Ramos (cell line): ENCODE measurements at regions not wholly inside any gene's neighbourhood (a gene's known extent, or its start where the extent isn't known, plus 50 kb on each side); places are given as distances from the start of the nearest gene placed in this dataset.

Experiments used
- in situ Hi-C: fragments of 300-500 bp; cut with MboI; formaldehyde crosslinking; loops from one replicate; pipeline ENCODE4 v1.14.3; 2022; ENCODE audit warnings: low sequenced_read_pairs; ENCODE audit not compliant: unreplicated experiment

DNA sequence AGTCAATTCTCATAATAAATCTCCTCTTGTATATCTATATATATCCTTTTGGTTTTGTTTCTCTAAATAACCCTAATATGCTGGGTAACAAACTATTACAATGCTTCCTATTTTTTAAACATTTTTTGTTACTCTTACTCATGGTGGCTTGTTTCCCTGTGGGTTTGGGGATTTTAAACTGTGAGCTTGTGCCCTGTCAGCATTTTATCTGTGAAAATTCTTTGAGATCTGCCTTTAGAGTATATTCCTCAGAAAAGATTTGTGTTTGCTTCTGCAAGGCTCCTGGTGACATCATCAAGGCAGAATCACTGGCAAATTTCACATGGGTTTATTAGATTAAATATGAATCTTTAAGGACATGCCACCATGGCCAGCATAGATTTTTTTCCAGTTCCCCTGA lies 273.6 kb downstream of the LRFN2 start:
- in situ Hi-C loops = loop anchor here (10.0 kb wide), 1 partner anchor 959 kb away; no protein-coding TSS in a partner anchor

DNA sequence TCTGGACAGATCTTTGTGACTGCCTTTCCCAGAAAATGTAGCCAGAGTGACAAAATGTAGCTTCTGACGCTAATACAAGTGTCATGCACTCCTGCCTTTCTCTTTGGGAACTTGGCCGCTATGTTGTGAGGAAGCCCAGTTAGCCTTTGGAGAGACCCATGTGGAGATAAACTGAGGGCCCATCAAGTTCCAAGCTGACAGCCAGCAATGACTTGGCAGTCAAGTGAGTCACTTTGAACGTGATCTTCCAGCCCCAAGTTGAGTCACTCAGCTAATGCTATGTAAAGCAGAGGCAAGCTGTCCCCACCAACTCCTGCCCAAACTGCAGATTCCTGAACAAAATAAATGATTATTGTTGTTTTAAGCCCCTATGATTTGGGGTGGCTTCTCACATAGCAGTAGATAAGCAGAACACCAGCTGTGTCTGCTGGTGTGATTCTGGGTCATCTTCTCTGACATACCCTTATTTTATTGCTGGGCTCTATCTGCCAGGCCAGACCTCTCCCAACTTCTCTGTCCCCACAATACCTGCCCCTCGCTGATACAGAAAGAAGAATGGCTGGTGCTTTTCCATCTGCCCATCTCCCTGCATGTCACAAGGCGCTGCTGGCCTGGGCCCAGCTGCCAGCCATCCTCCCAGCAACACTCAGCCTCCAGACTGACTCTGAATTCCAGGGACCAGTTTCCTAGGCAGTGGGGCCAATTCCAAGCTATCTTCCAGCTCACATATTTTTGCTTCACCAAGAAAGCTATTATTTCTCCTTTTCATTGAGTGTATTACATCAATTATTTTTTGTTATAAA lies 274.8 kb downstream of the LRFN2 start:
- in situ Hi-C loops = loop anchor here (10.0 kb wide), 1 partner anchor 958 kb away; no protein-coding TSS in a partner anchor

DNA sequence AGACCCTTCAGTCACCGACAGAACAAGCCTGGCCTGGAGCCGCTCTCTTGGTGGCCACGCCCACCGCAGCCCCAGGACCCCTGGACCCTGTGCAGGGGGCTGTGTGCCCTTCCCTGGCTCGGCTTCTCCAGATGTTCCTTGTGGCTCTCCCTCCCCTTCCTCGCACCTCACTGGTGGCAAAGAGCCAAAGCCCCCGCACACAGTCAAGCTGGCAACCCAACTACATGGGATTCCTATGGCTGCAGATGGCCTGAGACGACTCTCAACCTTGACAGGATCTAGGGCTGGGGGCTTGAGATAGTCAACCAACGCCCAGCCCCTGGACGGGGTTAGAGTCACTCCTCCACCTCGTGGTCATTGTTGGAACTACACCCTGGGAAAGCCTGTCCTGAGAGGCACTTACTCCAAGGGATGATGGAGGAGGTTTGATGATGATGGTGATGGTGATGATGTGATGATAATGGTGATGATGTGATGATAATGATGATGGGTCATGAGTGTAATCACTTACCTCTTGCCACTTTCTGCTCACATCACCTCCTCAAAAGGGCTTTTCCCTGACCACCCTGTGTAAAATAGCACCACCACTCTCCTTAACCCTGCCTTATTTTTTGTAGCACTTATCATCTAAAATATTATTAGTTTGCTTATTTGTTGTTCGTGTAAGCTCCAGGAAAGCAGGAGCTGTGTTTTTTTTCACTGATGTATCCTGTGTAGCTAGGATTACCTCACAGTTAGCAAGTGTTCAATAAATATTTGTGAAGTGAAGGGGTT lies 278.4 kb downstream of the LRFN2 start:
- in situ Hi-C loops = no loop called here

DNA sequence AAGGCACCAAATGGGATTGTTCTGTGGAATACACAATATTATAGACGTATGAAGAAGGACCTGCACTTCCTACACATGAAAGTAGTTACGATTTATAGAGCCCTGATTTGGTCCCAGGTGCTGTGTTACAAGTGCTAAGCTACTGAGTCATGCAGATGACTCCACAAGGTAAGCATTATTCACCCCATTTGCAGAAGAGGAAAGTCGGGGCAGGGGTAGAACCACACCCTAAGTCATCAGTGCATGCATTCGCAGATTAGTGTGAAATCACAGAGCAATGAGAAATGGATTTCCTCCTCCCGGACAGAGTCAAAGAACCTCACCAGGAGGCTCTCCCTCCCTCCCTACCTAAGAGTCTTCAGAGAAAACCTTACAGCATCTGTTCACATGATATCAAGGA lies 279.5 kb downstream of the LRFN2 start:
- in situ Hi-C loops = no loop called here

DNA sequence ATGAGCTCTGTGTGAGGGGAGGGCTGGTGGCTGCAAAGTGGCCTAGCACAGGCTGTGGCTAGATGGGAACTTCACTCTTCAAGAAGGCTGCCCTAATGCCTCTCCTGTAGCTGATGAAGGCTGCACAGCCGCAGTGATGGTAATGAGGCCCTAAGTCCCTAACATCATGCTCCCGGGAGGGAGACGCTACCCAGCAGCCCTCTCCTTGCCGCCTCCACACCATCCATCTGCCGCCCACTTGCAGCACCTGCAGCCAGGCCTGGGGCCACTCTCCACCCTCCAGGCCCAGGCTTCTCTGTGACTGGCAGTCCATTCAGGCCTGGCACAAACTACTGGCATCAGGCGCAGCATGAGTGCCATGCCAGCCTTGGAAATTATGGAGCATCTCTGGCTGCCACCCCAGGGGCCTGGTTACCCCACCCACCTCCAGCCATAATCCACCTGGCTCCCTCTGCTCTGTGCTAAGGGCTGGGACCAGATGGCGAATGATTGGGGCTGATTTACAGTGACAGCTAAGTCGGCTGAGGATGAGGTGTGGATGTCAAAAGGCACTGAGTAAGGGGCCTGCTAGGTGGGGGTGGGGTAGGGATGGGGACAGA lies 284.2 kb downstream of the LRFN2 start:
- in situ Hi-C loops = no loop called here

DNA sequence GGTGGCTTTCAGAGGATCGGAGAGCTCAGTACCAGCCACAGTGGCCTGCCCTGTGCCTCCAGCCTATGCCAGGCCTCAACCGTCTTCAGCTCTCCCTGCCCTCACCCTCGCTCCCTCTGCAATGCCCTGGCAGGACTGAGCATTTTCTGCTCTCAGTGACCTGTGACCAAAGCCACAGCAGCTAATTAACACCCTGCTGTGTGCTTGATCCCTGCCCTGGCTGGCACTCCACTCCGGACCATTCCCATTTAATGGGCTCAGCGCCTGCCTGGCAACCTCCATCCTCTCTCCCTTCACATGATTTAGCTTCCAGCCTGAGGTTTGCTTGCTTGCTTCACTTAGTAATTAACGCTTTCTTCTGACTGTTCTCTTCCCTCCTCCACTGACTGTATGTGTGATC lies 287.5 kb downstream of the LRFN2 start:
- in situ Hi-C loops = no loop called here

DNA sequence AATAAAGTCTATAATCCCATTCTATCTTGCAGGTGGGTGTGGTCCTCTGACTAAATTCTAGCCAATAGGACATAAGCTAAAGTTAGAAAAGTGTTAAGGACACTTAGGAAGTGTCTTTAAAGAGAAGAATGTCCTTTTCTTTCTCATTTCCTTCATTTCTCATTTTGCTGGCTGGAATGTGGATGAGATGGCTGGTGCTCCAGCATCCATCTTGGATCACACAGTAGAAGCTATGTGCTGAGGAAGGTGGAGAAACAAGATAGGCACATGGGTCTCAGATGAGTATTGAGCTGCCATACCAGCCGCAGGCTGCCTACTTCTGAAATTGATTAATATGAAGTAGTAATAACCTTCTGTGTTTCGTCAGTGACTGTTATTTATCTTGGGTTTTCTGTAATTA lies 289.0 kb downstream of the LRFN2 start:
- in situ Hi-C loops = no loop called here

DNA sequence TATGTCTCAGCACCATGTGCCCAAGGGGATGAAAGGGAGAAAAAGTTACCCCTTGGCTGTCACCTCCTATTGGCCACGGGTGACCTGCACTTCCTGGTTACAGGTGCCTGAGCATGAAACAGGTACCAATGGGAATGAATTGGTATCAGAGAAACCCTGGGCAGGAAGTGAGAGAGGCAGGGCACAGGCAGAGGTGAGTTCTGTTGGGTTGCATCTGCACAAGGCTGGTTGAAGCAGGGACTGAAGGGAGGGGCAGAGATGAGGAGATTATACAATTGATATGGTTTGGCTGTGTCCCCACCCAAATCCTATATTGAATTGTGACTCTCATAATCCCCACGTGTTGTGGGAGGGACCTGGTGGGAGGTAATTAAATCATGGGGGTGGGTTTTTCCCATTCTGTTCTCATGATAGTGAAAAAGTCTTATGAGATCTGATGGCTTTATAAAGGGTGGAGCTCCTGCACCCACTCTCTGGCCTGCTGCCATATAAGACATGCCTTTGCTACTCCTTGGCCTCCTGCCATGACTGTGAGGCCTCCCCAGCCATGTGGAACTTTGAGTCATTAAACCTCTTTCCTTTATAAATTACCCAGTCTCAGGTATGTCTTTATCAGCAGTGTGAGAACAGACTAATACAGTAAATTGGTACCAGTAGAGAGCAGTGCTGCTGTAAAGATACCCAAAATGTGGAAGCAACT lies 291.8 kb downstream of the LRFN2 start:
- in situ Hi-C loops = no loop called here

DNA sequence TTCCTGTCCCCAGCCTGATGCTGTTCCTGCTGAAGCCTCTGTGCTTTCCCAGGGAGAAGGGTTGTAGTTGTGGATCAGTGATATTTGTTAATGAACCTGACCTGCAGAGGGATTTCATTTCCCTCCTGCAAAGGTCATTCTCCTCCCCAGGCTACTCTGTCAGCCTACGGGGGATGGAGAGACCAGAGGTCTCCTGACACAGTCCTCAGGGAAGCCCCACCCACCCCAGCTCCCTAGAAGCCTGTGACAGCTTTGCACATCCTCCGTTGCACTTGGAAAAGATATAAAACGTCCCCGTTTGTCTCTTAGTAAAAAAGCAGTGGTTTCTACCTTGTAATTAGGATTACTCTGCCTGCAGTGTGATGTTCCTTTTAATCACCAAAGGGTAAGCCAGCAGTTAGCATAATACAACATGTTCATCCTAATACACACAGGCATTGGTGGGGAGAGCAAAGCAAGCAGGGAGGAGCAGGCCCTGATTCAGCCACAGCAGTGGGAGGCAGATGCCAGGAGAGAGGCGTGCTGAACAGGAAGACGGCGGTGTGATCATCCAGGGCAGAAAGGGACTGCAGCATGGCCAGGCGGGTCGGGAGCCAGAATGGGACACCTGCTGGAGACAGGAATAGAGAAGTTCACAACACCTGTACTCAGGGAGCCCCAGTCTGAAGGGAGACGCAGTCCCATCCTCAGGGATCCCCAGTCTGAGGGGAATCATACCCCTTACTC lies 293.5 kb downstream of the LRFN2 start:
- in situ Hi-C loops = no loop called here

DNA sequence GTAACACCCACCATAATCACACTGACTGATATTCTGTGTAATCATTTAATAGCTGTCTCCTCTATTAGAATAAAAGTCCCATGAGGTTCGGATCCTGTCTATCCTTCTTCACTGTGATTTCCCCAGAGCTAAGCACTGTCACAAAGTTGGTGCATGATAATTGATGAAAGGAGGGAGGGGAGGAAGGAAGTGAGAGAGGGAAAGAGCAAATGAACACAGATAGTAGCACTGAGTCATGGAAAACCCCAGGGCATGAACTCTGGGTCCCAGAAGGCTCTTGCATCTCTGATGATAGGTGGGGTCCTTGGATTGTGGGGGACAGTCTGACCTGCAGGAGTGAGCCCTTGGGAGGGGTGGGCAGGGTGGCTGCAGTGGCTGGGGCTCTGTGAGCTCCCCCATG lies 294.1 kb downstream of the LRFN2 start:
- in situ Hi-C loops = no loop called here

DNA sequence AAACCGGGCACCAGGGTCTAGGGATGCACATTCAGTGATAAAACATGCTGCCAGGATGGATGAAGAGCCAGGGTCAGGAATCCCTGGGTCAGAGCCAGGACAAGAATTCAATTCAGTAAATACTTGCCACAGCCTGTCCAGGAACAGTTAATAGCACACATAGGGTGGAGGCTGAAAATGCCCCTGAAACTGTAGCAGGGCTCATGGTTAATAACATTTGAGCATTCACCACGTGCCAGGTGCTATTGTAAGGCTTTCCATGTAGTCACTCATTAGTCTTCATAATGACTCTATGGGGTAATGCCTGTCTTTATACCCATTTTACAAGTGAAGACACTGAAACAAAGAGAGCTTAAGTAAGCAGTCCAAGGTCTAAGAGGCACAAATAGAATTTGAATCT lies 296.3 kb downstream of the LRFN2 start:
- in situ Hi-C loops = no loop called here

DNA sequence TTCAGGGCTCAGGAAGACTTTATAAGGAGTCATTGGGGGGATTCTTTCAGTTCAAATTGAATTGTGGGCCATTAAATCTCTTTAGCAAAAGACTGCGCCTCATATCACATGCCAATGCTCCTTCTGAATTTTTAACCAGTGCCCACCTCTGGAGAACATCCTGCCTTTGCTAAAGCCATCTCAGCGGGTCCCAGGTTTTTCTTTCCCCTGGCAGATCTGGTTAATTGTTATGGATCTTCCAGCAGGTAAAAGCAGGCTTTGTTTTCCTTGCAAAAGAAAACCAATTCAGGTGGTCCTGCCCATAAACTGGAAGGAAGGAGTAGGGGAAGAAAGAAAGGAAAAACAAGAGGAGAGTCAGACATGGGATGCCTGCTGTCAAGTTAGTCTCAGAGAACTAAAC lies 298.2 kb downstream of the LRFN2 start:
- in situ Hi-C loops = no loop called here

DNA sequence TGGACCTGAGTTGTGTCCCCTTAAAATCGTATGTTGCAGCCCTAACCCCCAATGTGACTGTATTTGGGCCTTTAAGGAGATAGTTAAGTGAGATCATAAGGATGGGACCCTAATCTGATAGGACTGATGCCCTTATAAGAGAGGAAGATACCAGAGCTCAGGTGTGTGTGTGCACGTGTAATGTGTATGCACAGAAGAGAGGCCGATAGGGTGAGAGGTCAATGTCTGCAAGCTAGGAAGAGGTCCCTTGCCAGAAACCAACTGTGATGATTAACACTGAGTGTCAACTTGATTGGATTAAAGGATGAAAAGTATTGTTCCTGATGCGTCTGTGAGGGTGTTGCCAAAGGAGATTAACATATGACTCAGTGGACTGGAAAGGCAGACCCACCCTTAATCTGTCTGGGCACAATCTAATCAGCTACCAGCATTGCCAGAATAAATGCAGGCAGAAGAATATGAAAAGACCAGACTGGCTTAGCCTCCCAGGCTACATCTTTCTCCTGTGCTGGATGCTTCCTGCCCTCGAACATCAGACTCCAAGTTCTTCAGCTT lies 299.8 kb downstream of the LRFN2 start:
- in situ Hi-C loops = no loop called here

DNA sequence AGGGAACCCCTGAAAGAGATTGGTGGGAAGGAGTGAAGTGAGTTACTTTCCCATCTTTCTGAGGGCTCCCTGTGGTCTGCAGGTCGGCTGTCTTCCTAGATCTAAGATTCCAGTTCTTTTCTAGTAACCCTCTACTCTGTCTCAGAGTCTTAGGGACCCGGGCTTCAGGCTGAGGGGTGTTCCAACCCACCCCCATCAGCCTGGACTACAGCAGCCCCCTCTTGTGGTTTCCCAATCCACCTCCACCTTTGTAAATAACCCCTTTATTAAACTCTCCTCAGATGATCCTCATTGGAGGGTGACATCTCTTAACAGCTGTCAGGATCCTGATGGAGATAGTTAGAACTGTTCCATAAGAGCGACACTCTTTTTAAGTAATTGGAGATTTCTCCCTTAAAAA lies 300.4 kb downstream of the LRFN2 start:
- in situ Hi-C loops = no loop called here

DNA sequence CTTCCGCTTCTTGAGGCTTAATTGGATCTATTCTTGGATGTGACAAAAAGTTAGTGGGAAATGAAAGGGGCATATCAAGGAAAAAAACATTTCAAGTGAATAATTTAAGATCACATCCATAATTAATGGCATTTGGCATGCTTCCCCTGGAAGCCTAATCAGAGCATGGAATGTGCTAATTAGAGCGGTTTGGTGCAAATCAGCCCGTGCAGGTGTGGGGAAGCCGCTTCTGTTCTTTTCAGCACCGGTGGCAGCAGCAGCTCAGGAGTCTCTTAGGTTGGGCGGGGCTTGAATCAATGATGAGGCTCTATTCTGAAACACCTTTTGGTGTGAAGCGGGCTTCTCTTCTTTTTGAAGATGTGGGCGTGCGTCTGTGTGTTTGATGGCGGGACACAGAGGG lies 301.2 kb downstream of the LRFN2 start:
- in situ Hi-C loops = no loop called here

DNA sequence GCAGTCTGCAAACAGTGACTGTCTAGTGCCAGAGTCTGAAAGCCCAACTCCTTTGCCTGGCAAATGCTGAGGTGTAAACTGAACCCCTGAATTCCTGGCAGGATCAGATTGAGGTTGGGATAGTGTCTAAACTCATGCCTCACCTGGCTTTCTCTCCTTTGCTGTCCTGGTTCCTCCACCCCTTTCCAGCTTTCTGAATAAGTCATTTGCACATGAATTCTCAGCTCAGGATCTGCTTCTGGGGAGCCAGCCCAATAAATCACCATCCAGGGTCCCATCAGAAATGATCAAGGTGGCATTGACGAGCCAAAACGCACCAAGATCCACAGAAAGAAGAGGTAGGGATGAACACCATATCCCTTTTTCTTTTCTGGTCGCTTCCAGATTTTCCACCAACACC lies 301.6 kb downstream of the LRFN2 start:
- in situ Hi-C loops = no loop called here

DNA sequence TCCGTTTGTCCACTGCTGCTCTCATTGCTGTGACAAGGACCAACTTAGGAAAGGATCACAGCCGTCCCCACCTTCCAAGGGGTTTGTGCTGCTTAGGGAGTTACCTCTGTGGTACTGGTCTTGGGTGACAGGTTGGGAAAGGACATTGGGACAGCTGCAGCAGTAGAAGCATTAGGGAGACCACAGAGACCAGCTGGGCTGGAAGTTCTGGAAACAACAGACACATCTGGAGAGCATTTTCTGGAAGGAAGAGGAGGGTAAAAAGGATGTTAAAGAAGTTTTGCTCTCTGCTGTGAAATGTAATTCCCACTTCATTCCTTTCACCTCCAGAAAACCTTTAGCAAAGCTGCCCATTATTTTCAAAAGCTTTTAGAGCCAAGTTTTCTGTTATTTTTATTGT lies 304.2 kb downstream of the LRFN2 start:
- in situ Hi-C loops = no loop called here

DNA sequence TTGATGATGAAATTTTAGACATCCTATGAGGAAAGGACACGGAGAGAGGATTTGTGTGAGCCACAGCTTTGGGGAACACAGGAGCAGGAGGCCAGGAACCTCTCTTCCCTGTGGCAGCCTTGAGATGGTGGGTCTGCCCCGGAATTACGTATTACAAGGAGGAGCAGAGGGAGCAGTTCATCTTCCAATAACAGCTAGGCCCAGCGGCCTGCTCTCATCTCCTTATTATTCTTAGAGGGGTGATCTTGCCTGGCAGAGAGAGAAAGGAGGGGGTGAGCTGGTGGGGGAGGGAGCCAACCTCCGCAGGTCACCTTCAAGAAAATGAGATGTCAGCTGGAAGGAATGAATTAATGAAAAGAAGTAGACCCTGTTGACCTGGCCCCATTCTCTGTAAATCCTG lies 305.8 kb downstream of the LRFN2 start:
- in situ Hi-C loops = no loop called here

DNA sequence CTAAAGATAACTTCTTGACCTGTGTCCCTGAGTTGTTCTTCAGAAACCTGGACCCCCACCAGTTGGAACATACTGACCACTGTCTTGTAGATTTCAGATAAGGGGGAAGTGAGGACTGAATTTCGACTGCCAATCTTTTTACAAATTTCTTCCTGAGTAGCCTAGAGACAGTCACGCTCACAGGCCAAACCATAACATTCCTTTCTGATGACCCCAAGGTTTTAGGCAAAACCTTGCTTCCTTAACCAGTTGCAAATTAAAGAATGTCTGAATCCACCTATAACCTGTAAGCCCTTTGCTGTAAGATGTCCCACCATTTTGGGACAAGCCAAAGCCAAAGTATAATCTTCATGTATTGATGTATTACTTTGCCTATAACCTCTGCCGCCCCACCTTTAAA lies 306.9 kb downstream of the LRFN2 start:
- in situ Hi-C loops = no loop called here

DNA sequence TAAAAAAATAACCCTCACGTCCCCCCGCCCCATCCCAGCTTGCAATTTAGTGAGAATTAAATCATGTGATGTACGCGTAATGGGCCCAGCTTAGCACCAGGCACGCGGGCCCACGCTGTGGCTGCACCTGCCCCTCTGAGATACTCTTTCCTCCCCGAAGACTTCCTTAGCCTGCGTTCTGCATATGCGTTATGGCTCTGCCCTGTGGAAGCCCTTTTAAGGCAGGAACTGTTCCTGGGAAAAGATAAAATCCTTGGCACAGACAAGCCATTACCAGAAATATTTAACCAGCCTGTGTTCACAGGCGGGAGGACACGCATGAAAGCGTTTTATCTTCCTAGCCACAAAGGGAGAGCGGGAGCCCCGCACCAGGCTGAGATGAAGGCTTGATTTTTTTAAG lies 311.0 kb downstream of the LRFN2 start:
- in situ Hi-C loops = no loop called here
